ENCODE measurements at regions not wholly inside any gene's neighbourhood (a gene's known extent, or its start where the extent isn't known, plus 50 kb on each side); places are given as distances from the start of the nearest gene placed in this dataset.

DNA sequence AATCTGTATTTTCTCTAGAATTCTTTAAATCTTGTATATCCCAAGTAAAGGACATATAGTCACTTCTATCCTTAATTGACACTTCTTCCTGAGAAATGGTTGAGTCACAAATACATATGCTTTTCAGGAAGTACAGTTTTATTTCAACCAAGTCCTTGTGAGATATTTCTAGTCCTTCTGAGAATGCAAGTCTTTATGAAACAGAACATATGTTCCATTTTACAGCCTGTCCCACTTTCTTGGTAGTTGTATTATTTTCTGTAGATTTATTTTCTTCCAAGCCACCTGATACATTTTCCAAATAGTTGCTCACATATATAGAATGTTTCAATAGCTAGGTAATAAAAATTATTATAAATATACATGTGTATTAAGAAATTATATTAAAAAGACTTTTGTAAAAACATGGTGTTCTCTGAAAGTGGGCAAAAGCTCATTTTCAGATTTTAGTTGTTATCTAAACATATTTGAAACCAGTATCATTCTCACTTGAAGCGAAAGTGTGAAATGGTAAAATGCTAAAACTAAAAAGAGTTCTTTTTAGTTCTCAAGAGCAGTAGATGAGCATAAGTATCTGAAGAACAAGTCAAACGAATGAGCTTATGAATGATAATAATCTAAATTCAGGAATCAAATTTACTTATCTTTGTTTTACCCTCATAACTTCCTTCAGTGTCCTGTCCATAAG lies 468.0 kb downstream of the EPHA5 start:
- no peak for DNase-seq
- TF ChIP-seq, protein P1, sequence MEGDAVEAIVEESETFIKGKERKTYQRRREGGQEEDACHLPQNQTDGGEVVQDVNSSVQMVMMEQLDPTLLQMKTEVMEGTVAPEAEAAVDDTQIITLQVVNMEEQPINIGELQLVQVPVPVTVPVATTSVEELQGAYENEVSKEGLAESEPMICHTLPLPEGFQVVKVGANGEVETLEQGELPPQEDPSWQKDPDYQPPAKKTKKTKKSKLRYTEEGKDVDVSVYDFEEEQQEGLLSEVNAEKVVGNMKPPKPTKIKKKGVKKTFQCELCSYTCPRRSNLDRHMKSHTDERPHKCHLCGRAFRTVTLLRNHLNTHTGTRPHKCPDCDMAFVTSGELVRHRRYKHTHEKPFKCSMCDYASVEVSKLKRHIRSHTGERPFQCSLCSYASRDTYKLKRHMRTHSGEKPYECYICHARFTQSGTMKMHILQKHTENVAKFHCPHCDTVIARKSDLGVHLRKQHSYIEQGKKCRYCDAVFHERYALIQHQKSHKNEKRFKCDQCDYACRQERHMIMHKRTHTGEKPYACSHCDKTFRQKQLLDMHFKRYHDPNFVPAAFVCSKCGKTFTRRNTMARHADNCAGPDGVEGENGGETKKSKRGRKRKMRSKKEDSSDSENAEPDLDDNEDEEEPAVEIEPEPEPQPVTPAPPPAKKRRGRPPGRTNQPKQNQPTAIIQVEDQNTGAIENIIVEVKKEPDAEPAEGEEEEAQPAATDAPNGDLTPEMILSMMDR (IDR thresholded peaks at IDR 0.05), result no peak
- peaks cover 7% of the 10 kb centered on the region for H3K4me1 Mint-ChIP-seq
- no peaks in the 10 kb centered on the region for H3K36me3 Mint-ChIP-seq (ENCODE audit: low read depth)
- H3K4me3 Mint-ChIP-seq, result no peak overlapping the region
- H3K27ac Mint-ChIP-seq, result no peak overlapping the region
- no peaks in the 10 kb centered on the region for H3K9me3 Mint-ChIP-seq
- H3K27me3 Mint-ChIP-seq (ENCODE audit: low read depth, poor library complexity), result no peaks in the 10 kb centered on the region

DNA sequence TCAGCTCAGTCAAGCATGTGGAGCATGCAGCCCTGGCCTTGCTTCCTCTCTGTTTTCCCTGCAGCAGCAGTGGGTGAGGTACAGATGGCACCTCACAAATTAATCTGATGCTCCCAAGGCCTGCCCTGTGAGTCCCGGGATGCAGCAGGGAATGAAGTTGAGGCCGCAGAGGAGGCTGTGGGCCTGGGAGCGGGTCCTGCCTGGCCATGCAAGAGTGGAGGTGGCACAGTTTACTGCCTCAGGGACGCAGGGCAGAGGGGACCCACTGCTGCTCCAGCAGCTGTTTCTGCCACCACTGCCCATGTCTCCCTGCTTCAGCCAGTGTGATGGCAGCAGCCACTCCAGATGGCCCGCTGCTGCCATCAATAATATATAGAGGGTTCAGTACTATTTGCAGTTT lies 474.6 kb downstream of the EPHA5 start:
- Mint-ChIP-seq H3K4me3 (no peak overlapping the region), H3K27ac (no peak overlapping the region), H3K27me3 (ENCODE audit: low read depth, poor library complexity) (no peaks in the 10 kb centered on the region)

DNA sequence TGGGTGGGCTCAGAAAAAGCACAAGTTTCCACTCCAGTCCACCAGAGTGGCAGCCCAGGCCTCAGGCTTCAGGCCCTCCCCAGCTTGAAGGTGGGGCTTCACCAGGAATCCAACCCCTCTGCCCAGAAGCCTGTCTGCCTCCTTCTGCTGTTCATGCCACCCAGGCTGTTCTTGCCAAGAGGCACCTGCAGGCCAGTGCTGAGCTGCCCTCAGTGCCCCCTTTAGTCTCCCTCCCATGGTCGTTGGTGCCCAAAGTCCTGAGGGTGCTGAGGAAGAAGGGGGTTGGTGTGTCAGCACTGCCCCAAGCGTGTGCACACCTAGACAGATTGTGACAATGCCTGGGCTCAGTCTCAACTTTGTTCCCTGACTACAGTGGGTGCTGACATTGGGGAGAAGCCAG lies 475.3 kb downstream of the EPHA5 start:
- Mint-ChIP-seq H3K4me1 (no peaks in the 10 kb centered on the region), H3K4me3 (no peak overlapping the region), H3K9me3 (no peaks in the 10 kb centered on the region), H3K27me3 (ENCODE audit: low read depth, poor library complexity) (no peaks in the 10 kb centered on the region), H3K27ac (no peak overlapping the region), H3K36me3 (ENCODE audit: low read depth) (no peaks in the 10 kb centered on the region)
- TF ChIP-seq, protein P1 (IDR thresholded peaks at IDR 0.05), result no peak
- no peak for DNase-seq

More for the DNA sequence above, 474.6 kb downstream of the EPHA5 start:
- DNase-seq, result no peak
- Mint-ChIP-seq H3K9me3 (no peaks in the 10 kb centered on the region), H3K4me1 (no peaks in the 10 kb centered on the region), H3K36me3 (ENCODE audit: low read depth) (no peaks in the 10 kb centered on the region)
- TF ChIP-seq, protein P1 (IDR thresholded peaks at IDR 0.05), result no peak

DNA sequence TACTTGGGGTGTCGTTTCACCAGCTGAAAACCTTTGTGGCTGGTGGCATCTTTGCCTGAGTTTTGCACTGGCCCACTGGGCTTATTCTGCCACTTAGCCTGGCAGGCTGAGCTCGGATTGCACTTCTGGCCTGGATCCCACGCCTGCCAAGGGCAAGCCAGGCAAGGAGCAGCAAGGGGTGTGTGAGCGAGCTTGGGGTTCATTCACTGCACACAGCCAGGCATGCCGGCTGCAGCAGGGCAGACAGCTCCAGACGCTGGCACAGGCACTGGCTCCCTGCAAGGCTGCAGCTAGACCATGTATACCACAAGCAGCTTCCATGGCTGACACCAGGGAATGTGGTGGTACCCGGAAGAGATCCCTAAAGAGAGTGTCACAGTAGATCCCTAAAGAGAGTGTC lies 476.3 kb downstream of the EPHA5 start:
- no peak for DNase-seq

DNA sequence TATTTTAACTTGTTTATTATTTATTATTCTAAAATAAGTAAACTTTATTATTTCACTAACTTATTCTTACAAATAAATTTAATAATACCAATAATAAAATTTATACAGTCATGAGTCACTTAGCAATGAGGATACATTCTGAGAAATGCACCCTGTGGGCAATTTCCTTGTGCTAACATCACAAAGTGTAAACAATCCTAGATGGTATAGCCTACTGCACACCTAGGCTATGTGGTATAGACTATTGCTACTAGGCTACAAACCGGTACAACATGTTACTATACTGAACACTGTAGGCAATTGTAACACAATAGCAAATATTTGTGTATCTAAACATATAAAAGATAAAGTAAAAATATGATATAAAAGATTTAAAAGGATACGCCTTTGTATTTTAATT lies 479.5 kb downstream of the EPHA5 start:
- DNase-seq, result no peak
- no peak overlapping the region for H3K4me3 Mint-ChIP-seq
- no peaks in the 10 kb centered on the region for H3K4me1 Mint-ChIP-seq
- no peak overlapping the region for H3K27ac Mint-ChIP-seq
- no peaks in the 10 kb centered on the region for H3K36me3 Mint-ChIP-seq (ENCODE audit: low read depth)
- TF ChIP-seq, protein P1 (IDR thresholded peaks at IDR 0.05), result no peak
- H3K9me3 Mint-ChIP-seq, result no peaks in the 10 kb centered on the region
- no peaks in the 10 kb centered on the region for H3K27me3 Mint-ChIP-seq (ENCODE audit: low read depth, poor library complexity)

More for the DNA sequence above, 476.3 kb downstream of the EPHA5 start:
- H3K27me3 Mint-ChIP-seq (ENCODE audit: low read depth, poor library complexity), result no peaks in the 10 kb centered on the region
- TF ChIP-seq, protein P1 (IDR thresholded peaks at IDR 0.05), result no peak
- H3K4me1 Mint-ChIP-seq, result no peaks in the 10 kb centered on the region
- H3K9me3 Mint-ChIP-seq, result no peaks in the 10 kb centered on the region
- H3K36me3 Mint-ChIP-seq (ENCODE audit: low read depth), result no peaks in the 10 kb centered on the region
- no peak overlapping the region for H3K27ac Mint-ChIP-seq
- H3K4me3 Mint-ChIP-seq, result no peak overlapping the region

DNA sequence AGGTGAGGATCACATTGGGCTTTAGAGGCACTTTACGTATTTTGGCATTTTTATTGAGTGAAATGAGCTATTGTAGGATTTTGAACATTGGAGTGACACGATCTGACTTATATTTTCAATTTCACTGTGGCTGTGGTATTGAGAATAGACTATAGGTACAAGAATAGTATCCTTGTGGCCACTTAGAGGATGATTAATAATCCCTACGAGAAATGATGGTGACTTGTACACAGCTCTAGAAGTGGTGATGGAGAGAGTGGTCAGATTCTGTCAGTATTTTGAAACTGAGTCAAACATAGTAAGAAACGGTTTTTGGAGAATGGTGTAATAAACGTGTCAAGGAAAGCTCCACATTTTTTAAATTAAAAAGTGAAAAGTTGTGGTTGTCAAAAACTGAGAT lies 494.7 kb downstream of the EPHA5 start:
- H3K9me3 Mint-ChIP-seq, result peaks cover 12% of the 10 kb centered on the region
- TF ChIP-seq, protein P1 (IDR thresholded peaks at IDR 0.05), result no peak
- no peaks in the 10 kb centered on the region for H3K36me3 Mint-ChIP-seq (ENCODE audit: low read depth)

More for the DNA sequence above, 494.7 kb downstream of the EPHA5 start:
- no peaks in the 10 kb centered on the region for H3K4me1 Mint-ChIP-seq
- no peaks in the 10 kb centered on the region for H3K27me3 Mint-ChIP-seq (ENCODE audit: low read depth, poor library complexity)
- H3K27ac Mint-ChIP-seq, result no peak overlapping the region
- DNase-seq, result no peak
- H3K4me3 Mint-ChIP-seq, result no peak overlapping the region

Data from nephron progenitor cell (in vitro differentiated cells).